HG02610 (cell line): ENCODE measurements at regions not wholly inside any gene's neighbourhood (a gene's known extent, or its start where the extent isn't known, plus 50 kb on each side); places are given as distances from the start of the nearest gene placed in this dataset.

ENCODE experiments used
- ATAC-seq: cut with Tn5 transposase; IDR thresholded peaks from one replicate; pipeline ENCODE4 v1.9.1; 2021; ENCODE audit warnings: mild to moderate bottlenecking, moderate library complexity; ENCODE audit not compliant: unreplicated experiment

GRCh38 chr3:118406562-118406961, 628.1 kb downstream of the IGSF11 start:
- no peak for ATAC-seq

GRCh38 chr3:118408431-118408830, 626.2 kb downstream of the IGSF11 start:
- no peak for ATAC-seq

GRCh38 chr3:118412503-118412902, 622.1 kb downstream of the IGSF11 start:
- ATAC-seq, result peak; percentile 99

- ATAC-seq, result no peak
Measured at GRCh38 chr3:118425272-118425837, 609.3 kb downstream of the IGSF11 start.

- no peak for ATAC-seq
Measured at GRCh38 chr3:118433825-118434224, 600.8 kb downstream of the IGSF11 start.

GRCh38 chr3:118435851-118436350, 598.7 kb downstream of the IGSF11 start:
- ATAC-seq, result no peak

GRCh38 chr3:118436697-118437262, 597.9 kb downstream of the IGSF11 start:
- no peak for ATAC-seq

GRCh38 chr3:118445036-118445435, 589.6 kb downstream of the IGSF11 start:
- ATAC-seq, result no peak

GRCh38 chr3:118447339-118447738, 587.3 kb downstream of the IGSF11 start:
- ATAC-seq, result no peak

- ATAC-seq, result no peak
Measured at GRCh38 chr3:118466795-118467330, 567.8 kb downstream of the IGSF11 start.

- no peak for ATAC-seq
Measured at GRCh38 chr3:118468801-118469200, 565.8 kb downstream of the IGSF11 start.

- no peak for ATAC-seq
Measured at GRCh38 chr3:118472586-118472985, 562.1 kb downstream of the IGSF11 start.

GRCh38 chr3:118473343-118473742, 561.3 kb downstream of the IGSF11 start:
- no peak for ATAC-seq

GRCh38 chr3:118476885-118477618, 557.6 kb downstream of the IGSF11 start:
- ATAC-seq, result no peak

GRCh38 chr3:118477768-118478167, 556.9 kb downstream of the IGSF11 start:
- no peak for ATAC-seq

- ATAC-seq, result no peak
Measured at GRCh38 chr3:118478706-118479276, 555.9 kb downstream of the IGSF11 start.

- no peak for ATAC-seq
Measured at GRCh38 chr3:118479376-118479775, 555.3 kb downstream of the IGSF11 start.

GRCh38 chr3:118480101-118480860, 554.4 kb downstream of the IGSF11 start:
- no peak for ATAC-seq

- ATAC-seq, result no peak
Measured at GRCh38 chr3:118485693-118486092, 549.0 kb downstream of the IGSF11 start.

- ATAC-seq, result no peak
Measured at GRCh38 chr3:118487734-118488133, 546.9 kb downstream of the IGSF11 start.

- no peak for ATAC-seq
Measured at GRCh38 chr3:118488732-118489131, 545.9 kb downstream of the IGSF11 start.
